ENCODE measurements at regions not wholly inside any gene's neighbourhood (a gene's known extent, or its start where the extent isn't known, plus 50 kb on each side); places are given as distances from the start of the nearest gene placed in this dataset.

- no peak for TF ChIP-seq POLR2A (IDR thresholded peaks at IDR 0.05)
- no peak for TF ChIP-seq CTCF (IDR thresholded peaks at IDR 0.05 in 8 of 11, conservative IDR thresholded peaks at IDR 0.05 in 3 of 11)
Measured at GRCh38 chr16:35908152-35908551, 2448.7 kb downstream of the TP53TG3F start.
